ENCODE measurements at regions not wholly inside any gene's neighbourhood (a gene's known extent, or its start where the extent isn't known, plus 50 kb on each side); places are given as distances from the start of the nearest gene placed in this dataset.

- Mint-ChIP-seq H3K9me3 (no peaks in the 10 kb centered on the region), H3K4me3 (no peak overlapping the region), H3K27ac (no peak overlapping the region), H3K27me3 (ENCODE audit: low read depth) (peaks cover 8% of the 10 kb centered on the region), H3K36me3 (ENCODE audit: low read depth) (no peaks in the 10 kb centered on the region), H3K4me1 (no peaks in the 10 kb centered on the region)
- TF ChIP-seq CTCF (IDR thresholded peaks at IDR 0.05; ENCODE audit: unreplicated experiment in 3 of 3) = no peak
These were observed 126.5 kb upstream of the MYL2 start for GRCh38 chr12:111046896-111047295.

GRCh38 chr12:111045941-111046340, 125.6 kb upstream of the MYL2 start:
- Mint-ChIP-seq H3K9me3 (no peaks in the 10 kb centered on the region), H3K27me3 (ENCODE audit: low read depth) (peaks cover 9% of the 10 kb centered on the region), H3K27ac (no peak overlapping the region), H3K4me1 (peaks cover 9% of the 10 kb centered on the region), H3K4me3 (no peak overlapping the region), H3K36me3 (ENCODE audit: low read depth) (no peaks in the 10 kb centered on the region)
- no peak for TF ChIP-seq CTCF (IDR thresholded peaks at IDR 0.05; ENCODE audit: unreplicated experiment in 3 of 3)

GRCh38 chr12:111041091-111041490, 120.7 kb upstream of the MYL2 start:
- Mint-ChIP-seq H3K27me3 (ENCODE audit: low read depth) (peaks cover 49% of the 10 kb centered on the region), H3K9me3 (no peaks in the 10 kb centered on the region), H3K4me3 (no peak overlapping the region), H3K36me3 (ENCODE audit: low read depth) (peaks cover 3% of the 10 kb centered on the region), H3K4me1 (peaks cover 23% of the 10 kb centered on the region), H3K27ac (peak overlapping the region in 1 of 3 experiments; percentile 47)
- no peak for TF ChIP-seq CTCF (IDR thresholded peaks at IDR 0.05; ENCODE audit: unreplicated experiment in 3 of 3)

- TF ChIP-seq CTCF (IDR thresholded peaks at IDR 0.05; ENCODE audit: unreplicated experiment in 3 of 3) = no peak
- peaks cover 27% of the 10 kb centered on the region for H3K4me1 Mint-ChIP-seq
- H3K9me3 Mint-ChIP-seq = no peaks in the 10 kb centered on the region
These were observed 120.3 kb upstream of the MYL2 start for GRCh38 chr12:111040690-111041089.

GRCh38 chr12:111038941-111039340, 118.6 kb upstream of the MYL2 start:
- Mint-ChIP-seq H3K27ac (no peak overlapping the region), H3K9me3 (no peaks in the 10 kb centered on the region), H3K36me3 (ENCODE audit: low read depth) (peaks cover 3% of the 10 kb centered on the region), H3K4me3 (peak overlapping the region in 1 of 3 experiments; percentile 17), H3K27me3 (ENCODE audit: low read depth) (peaks cover 58% of the 10 kb centered on the region), H3K4me1 (peaks cover 29% of the 10 kb centered on the region)
- no peak for TF ChIP-seq CTCF (IDR thresholded peaks at IDR 0.05; ENCODE audit: unreplicated experiment in 3 of 3)

More at GRCh38 chr12:111040690-111041089, 120.3 kb upstream of the MYL2 start:
- H3K36me3 Mint-ChIP-seq (ENCODE audit: low read depth) = peaks cover 3% of the 10 kb centered on the region
- peaks cover 53% of the 10 kb centered on the region for H3K27me3 Mint-ChIP-seq (ENCODE audit: low read depth)
- H3K4me3 Mint-ChIP-seq = no peak overlapping the region
- peak overlapping the region in 1 of 3 experiments; percentile 47 for H3K27ac Mint-ChIP-seq

- Mint-ChIP-seq H3K4me1 (peaks cover 29% of the 10 kb centered on the region), H3K27ac (peak overlapping the region in 2 of 3 experiments; percentile 37 to 50), H3K4me3 (peak overlapping the region in 2 of 3 experiments; percentile 76 to 90), H3K36me3 (ENCODE audit: low read depth) (peaks cover 3% of the 10 kb centered on the region), H3K27me3 (ENCODE audit: low read depth) (peaks cover 63% of the 10 kb centered on the region), H3K9me3 (no peaks in the 10 kb centered on the region)
- no peak for TF ChIP-seq CTCF (IDR thresholded peaks at IDR 0.05; ENCODE audit: unreplicated experiment in 3 of 3)
These were observed 117.7 kb upstream of the MYL2 start for GRCh38 chr12:111038077-111038476.

Measured in nephron (organoid).